ENCODE measurements at regions not wholly inside any gene's neighbourhood (a gene's known extent, or its start where the extent isn't known, plus 50 kb on each side); places are given as distances from the start of the nearest gene placed in this dataset.

DNA sequence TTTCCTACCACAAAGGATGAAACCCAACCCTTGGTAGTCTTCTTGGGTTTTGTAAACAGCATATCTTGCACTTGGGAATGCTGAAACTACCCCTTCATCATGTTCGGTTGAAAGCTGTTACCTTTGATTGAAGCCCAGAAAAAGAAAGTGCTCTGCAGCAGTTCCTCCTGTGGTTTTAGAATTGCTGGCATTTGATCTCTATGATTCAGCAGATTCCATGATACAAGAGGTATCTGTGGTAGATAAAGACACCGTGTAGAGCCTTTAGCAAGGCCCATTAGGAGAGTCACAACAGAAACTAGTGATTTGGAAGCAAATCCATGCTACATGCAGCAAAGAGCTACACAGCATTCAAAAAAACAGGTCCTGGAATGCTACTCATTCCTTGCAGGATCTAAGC lies 557.0 kb downstream of the TLE1 start:
- H3K4me3 ChIP-seq = no peak overlapping the region
- no peaks in the 10 kb centered on the region for H3K36me3 ChIP-seq (ENCODE audit: insufficient read depth in 1 of 2, low read depth in 1 of 2)
- 35 to 54% (median 39%) methylated on average over 2 of the region's 2 CpGs for WGBS, 3 donors
- no peak for DNase-seq
- TF ChIP-seq, protein P1, sequence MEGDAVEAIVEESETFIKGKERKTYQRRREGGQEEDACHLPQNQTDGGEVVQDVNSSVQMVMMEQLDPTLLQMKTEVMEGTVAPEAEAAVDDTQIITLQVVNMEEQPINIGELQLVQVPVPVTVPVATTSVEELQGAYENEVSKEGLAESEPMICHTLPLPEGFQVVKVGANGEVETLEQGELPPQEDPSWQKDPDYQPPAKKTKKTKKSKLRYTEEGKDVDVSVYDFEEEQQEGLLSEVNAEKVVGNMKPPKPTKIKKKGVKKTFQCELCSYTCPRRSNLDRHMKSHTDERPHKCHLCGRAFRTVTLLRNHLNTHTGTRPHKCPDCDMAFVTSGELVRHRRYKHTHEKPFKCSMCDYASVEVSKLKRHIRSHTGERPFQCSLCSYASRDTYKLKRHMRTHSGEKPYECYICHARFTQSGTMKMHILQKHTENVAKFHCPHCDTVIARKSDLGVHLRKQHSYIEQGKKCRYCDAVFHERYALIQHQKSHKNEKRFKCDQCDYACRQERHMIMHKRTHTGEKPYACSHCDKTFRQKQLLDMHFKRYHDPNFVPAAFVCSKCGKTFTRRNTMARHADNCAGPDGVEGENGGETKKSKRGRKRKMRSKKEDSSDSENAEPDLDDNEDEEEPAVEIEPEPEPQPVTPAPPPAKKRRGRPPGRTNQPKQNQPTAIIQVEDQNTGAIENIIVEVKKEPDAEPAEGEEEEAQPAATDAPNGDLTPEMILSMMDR (IDR thresholded peaks at IDR 0.05) = no peak
- H3K27ac ChIP-seq = no peak overlapping the region
- intact Hi-C loops (cut with DNase I) = no loop called here
- no peaks in the 10 kb centered on the region for H3K4me1 ChIP-seq
- no peaks in the 10 kb centered on the region for H3K27me3 ChIP-seq (ENCODE audit: insufficient read depth in 3 of 3, low read length in 2 of 3)
- no peaks in the 10 kb centered on the region for H3K9me3 ChIP-seq
- no peak for ATAC-seq

- TF ChIP-seq, protein P1 (IDR thresholded peaks at IDR 0.05) = no peak
- no peak overlapping the region for H3K4me3 ChIP-seq
- DNase-seq = no peak
- ATAC-seq = no peak
- H3K27ac ChIP-seq = no peak overlapping the region
- 60 to 74% (median 66%) methylated on average over 6 of the region's 6 CpGs for WGBS, 3 donors
- no peaks in the 10 kb centered on the region for H3K36me3 ChIP-seq (ENCODE audit: insufficient read depth in 1 of 2, low read depth in 1 of 2)
- intact Hi-C loops (cut with DNase I) = no loop called here
- no peaks in the 10 kb centered on the region for H3K9me3 ChIP-seq
- no peaks in the 10 kb centered on the region for H3K4me1 ChIP-seq
- H3K27me3 ChIP-seq (ENCODE audit: insufficient read depth in 3 of 3, low read length in 2 of 3) = no peaks in the 10 kb centered on the region
These were observed 560.6 kb downstream of the TLE1 start for GRCh38 chr9:81128701-81129100.

DNA sequence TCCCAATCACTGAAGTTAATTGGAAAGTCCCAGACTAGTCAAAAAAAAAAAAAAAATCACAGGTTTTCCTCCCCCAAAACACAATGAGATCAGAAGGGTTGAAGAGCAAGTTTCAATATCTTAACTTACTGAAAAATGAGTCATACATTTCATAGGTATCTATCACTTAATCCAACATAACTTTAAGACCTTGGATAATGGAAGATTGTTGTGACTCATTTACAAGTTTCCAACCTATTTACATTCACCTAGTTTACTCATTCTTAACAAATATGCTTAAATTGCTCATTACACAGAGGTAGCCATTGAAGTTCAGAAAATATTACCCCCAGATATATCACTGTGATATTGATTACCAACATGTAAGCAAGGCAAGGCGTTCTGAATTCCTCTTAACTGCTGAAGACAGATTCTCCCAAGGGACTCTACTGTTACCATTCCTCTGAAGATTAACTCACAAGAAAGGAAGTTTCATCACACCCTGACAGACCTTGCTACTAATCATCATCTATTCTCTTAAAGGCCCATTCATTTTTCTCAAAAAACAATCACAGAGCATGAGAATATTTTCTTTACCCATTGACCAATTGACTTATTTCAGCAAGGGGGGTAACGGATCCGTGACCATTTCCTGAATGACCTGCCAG lies 563.8 kb downstream of the TLE1 start:
- intact Hi-C loops (cut with DNase I) = loop anchor here in 1 of 2 donors (2.0 kb wide), 1 partner anchor 43 kb away; no protein-coding TSS in a partner anchor

DNA sequence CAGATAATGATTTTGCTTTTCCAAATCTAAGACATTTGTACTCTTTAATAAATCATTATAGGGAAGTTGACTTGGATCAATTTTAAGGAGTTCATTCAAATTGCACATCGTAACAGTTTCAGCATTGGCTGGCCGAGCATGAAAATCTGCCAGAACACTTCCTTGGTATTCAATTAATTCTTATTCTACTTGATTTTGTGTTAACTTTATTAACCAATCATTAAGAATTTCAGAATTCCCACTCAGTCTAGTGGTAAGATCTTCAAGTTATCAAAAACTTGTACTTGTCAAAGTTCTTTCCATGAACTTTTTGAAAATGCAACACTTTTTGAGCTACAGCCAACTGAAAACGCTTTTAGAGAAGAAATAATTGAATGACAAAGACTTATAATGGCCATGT lies 565.8 kb downstream of the TLE1 start:
- Histone ChIP-seq H3K4me1 (no peaks in the 10 kb centered on the region), H3K27me3 (ENCODE audit: insufficient read depth in 3 of 3, low read length in 2 of 3) (peaks cover 0 to 1% (median 0%) of the 10 kb centered on the region in 3 donors), H3K27ac (no peak overlapping the region), H3K36me3 (ENCODE audit: insufficient read depth in 1 of 2, low read depth in 1 of 2) (no peaks in the 10 kb centered on the region), H3K4me3 (no peak overlapping the region), H3K9me3 (no peaks in the 10 kb centered on the region)
- TF ChIP-seq, protein P1 (IDR thresholded peaks at IDR 0.05) = no peak
- WGBS, 3 donors = 79 to 85% (median 82%) methylated on average over 3 of the region's 3 CpGs
- ATAC-seq (no peak), DNase-seq (no peak)
- intact Hi-C loops (cut with DNase I) = no loop called here

More for the DNA sequence above, 563.8 kb downstream of the TLE1 start:
- Histone ChIP-seq H3K36me3 (ENCODE audit: insufficient read depth in 1 of 2, low read depth in 1 of 2) (no peaks in the 10 kb centered on the region), H3K4me3 (no peak overlapping the region), H3K4me1 (no peaks in the 10 kb centered on the region), H3K27me3 (ENCODE audit: insufficient read depth in 3 of 3, low read length in 2 of 3) (peaks cover 0 to 1% (median 0%) of the 10 kb centered on the region in 3 donors), H3K9me3 (no peaks in the 10 kb centered on the region), H3K27ac (no peak overlapping the region)
- TF ChIP-seq, protein P1 (IDR thresholded peaks at IDR 0.05) = no peak
- DNase-seq (no peak), ATAC-seq (no peak)
- 30 to 68% (median 54%) methylated on average over 3 of the region's 3 CpGs for WGBS, 3 donors

DNA sequence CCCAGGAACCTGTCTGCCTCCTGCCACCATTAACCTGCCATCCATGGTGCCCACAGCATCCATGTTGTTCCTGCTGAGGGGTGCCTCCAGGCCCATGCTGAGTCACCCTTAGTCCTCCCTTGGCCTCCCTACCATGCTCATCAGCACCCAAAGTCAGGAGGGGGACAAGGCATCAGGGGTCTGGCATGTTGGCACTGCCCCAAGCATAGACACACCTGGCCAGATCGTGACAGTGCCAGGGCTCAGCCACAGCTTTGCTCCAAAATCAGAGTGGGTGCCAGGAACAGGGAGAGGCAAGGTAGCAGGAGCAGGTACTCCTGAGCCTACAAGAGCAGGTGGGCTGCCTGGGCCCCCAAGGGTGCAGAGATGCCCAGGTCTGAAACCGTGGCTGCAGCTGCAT lies 566.6 kb downstream of the TLE1 start:
- Histone ChIP-seq H3K9me3 (no peaks in the 10 kb centered on the region), H3K4me1 (no peaks in the 10 kb centered on the region), H3K27me3 (ENCODE audit: insufficient read depth in 3 of 3, low read length in 2 of 3) (peaks cover 0 to 1% (median 0%) of the 10 kb centered on the region in 3 donors), H3K4me3 (no peak overlapping the region), H3K27ac (no peak overlapping the region), H3K36me3 (ENCODE audit: insufficient read depth in 1 of 2, low read depth in 1 of 2) (no peaks in the 10 kb centered on the region)
- intact Hi-C loops (cut with DNase I) = no loop called here
- WGBS, 3 donors = 80 to 87% (median 82%) methylated on average over 2 of the region's 2 CpGs
- ATAC-seq (no peak), DNase-seq (no peak)
- TF ChIP-seq, protein P1 (IDR thresholded peaks at IDR 0.05) = no peak
